Putamen (tissue), 1 donor: ENCODE measurements at regions not wholly inside any gene's neighbourhood (a gene's known extent, or its start where the extent isn't known, plus 50 kb on each side); places are given as distances from the start of the nearest gene placed in this dataset.

ENCODE experiments used
- DNase-seq: peaks from one replicate; pipeline ENCODE4 v3.0.0-alpha.2; 2016; ENCODE audit warnings: low spot score

- peak; percentile 41 for DNase-seq
Observed at GRCh38 chr4:123573866-123574508, 177.4 kb downstream of the SPRY1 start.

GRCh38 chr4:123575291-123575690 lies 178.7 kb downstream of the SPRY1 start:
- DNase-seq: no peak

- no peak for DNase-seq
Observed at GRCh38 chr4:123577225-123577906, 180.8 kb downstream of the SPRY1 start.

GRCh38 chr4:123578276-123579029 lies 181.9 kb downstream of the SPRY1 start:
- no peak for DNase-seq

- DNase-seq: no peak
Observed at GRCh38 chr4:123579961-123580360, 183.4 kb downstream of the SPRY1 start.

- no peak for DNase-seq
Observed at GRCh38 chr4:123580981-123581664, 184.5 kb downstream of the SPRY1 start.

- DNase-seq: no peak
Observed at GRCh38 chr4:123581802-123582201, 185.2 kb downstream of the SPRY1 start.

- DNase-seq: no peak
Observed at GRCh38 chr4:123583043-123583442, 186.4 kb downstream of the SPRY1 start.

GRCh38 chr4:123585111-123585510 lies 188.5 kb downstream of the SPRY1 start:
- no peak for DNase-seq

GRCh38 chr4:123587983-123588494 lies 191.4 kb downstream of the SPRY1 start:
- DNase-seq: no peak

GRCh38 chr4:123588631-123589241 lies 192.1 kb downstream of the SPRY1 start:
- no peak for DNase-seq

GRCh38 chr4:123589301-123589700 lies 192.7 kb downstream of the SPRY1 start:
- DNase-seq: no peak

- no peak for DNase-seq
Observed at GRCh38 chr4:123591875-123592274, 195.3 kb downstream of the SPRY1 start.

- no peak for DNase-seq
Observed at GRCh38 chr4:123593655-123594054, 197.1 kb downstream of the SPRY1 start.

GRCh38 chr4:123596805-123597204 lies 200.2 kb downstream of the SPRY1 start:
- no peak for DNase-seq

GRCh38 chr4:123597586-123597985 lies 201.0 kb downstream of the SPRY1 start:
- no peak for DNase-seq

- DNase-seq: no peak
Observed at GRCh38 chr4:123598331-123598730, 201.7 kb downstream of the SPRY1 start.

- no peak for DNase-seq
Observed at GRCh38 chr4:123599061-123599919, 202.7 kb downstream of the SPRY1 start.

GRCh38 chr4:123599920-123600810 lies 203.6 kb downstream of the SPRY1 start:
- peak; percentile 66 for DNase-seq
